ENCODE measurements at regions not wholly inside any gene's neighbourhood (a gene's known extent, or its start where the extent isn't known, plus 50 kb on each side); places are given as distances from the start of the nearest gene placed in this dataset.

DNA sequence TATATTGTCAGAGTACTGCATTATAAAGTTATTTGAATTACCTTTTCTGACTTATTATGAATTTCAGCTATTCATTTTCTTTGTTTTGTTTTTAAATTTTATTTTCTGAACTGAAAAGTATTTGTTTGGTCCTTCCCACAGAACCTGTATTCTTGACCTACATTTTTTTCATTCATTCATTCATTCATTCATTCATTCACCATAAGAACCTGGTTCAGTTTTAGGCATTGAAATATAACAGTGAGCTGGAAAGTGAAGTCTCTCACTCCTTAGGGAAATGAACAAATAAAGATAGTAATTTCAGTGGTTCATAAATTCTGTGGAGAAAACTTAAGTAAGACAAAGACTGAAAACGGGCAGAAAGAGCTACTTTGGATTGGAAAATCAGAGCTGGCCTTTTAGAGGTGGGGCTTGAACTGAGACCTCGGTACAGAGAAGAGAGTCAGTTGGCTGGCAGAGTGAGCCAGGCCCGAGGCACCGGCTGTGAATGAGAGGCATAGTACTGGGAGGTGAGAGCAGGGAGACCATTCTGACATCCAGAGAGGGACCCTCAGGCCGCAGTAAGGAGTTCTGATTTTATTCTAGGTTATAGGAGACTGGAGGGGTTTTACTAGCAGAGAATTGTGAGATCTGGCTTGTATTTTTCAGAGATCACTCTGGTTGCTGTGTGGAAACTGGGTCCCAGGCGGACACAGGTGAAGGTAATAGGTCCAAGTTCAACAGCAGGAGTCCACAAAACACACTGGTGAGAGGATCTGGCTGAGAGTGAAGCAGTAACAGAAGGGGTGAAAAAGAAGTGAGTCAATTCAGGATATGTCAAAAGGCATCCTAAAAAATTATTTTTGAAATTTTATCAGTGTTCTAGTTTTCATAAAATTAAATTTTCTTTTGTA lies 75.8 kb upstream of the FN1 start:
- H3K4me3 ChIP-seq (ENCODE audit: low read length) = no peak overlapping the region
- no peak for DNase-seq (ENCODE audit: low read depth, low spot score)

DNA sequence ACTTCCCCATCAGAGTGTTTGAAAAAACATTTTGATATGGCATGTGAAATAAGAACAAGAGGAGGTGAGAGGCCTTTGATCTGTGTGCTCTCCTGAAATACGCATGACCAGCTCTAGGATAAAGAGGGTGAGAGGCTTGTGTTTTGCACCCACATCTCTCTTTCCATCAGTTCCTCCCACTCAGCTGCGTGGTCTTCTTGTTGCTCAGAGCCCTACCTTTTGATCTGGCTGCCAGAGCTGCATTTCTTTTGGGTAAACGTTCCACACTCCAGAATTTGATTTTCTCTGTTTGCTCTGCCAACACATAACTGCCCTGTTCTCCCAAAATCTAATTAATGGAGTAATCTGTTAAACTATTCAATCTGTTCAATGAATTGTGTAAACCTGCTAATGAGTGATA lies 72.0 kb upstream of the FN1 start:
- no peak overlapping the region for H3K4me3 ChIP-seq (ENCODE audit: low read length)
- DNase-seq (ENCODE audit: low read depth, low spot score) = no peak

DNA sequence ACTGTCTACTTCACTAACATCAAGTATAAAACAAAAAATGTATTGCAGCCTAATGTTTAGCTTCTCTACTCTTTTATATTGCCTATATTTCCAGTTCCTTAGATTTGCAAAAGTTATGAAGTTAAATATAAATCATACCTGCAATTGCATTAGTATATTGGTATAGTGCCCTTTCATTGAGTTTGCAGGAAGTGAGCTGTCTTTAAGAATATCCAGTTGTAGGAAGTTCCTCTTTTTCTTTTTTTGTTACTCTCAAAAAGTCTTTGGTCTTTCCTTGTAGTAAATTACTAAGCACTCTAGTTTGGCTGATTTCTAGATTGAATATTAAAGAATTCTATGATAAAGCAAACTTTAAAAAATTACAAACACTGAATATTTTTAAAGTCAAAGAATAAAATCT lies 71.3 kb upstream of the FN1 start:
- DNase-seq (ENCODE audit: low read depth, low spot score) = no peak
- no peak overlapping the region for H3K4me3 ChIP-seq (ENCODE audit: low read length)

GRCh38 chr2:215506604-215506990 lies 70.7 kb upstream of the FN1 start:
- DNase-seq (ENCODE audit: low read depth, low spot score) = no peak
- no peak overlapping the region for H3K4me3 ChIP-seq (ENCODE audit: low read length)

- no peak overlapping the region for H3K4me3 ChIP-seq (ENCODE audit: low read length)
- DNase-seq (ENCODE audit: low read depth, low spot score) = no peak
Observed at GRCh38 chr2:215505044-215505786, 69.3 kb upstream of the FN1 start.

GRCh38 chr2:215504547-215504946 lies 68.7 kb upstream of the FN1 start:
- DNase-seq (ENCODE audit: low read depth, low spot score) = no peak
- no peak overlapping the region for H3K4me3 ChIP-seq (ENCODE audit: low read length)

- H3K4me3 ChIP-seq (ENCODE audit: low read length) = no peak overlapping the region
- no peak for DNase-seq (ENCODE audit: low read depth, low spot score)
Observed at GRCh38 chr2:215503381-215503780, 67.5 kb upstream of the FN1 start.

- H3K4me3 ChIP-seq (ENCODE audit: low read length) = no peak overlapping the region
- no peak for DNase-seq (ENCODE audit: low read depth, low spot score)
Observed at GRCh38 chr2:215500466-215500865, 64.6 kb upstream of the FN1 start.

DNA sequence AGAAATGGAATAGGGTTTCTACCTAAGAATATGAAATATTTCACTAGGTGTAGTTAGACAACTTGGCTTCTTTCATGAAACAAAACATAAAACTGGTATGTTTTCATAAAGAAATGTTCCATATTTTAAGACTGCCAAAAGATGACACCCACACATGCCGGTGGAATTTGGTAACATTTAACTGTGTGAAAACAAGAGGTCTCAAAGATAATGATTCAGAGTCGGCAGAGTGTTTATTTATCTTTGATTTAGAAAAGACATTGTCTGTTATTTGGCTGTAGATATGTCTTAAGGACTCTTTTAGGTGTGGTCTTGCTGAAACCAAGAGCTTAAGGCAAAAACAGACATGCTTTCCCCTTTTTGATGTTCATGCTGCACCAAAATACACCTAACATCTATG lies 63.5 kb upstream of the FN1 start:
- no peak overlapping the region for H3K4me3 ChIP-seq (ENCODE audit: low read length)
- no peak for DNase-seq (ENCODE audit: low read depth, low spot score)

GRCh38 chr2:215498431-215498830 lies 62.6 kb upstream of the FN1 start:
- no peak overlapping the region for H3K4me3 ChIP-seq (ENCODE audit: low read length)
- DNase-seq (ENCODE audit: low read depth, low spot score) = no peak

- no peak overlapping the region for H3K4me3 ChIP-seq (ENCODE audit: low read length)
- DNase-seq (ENCODE audit: low read depth, low spot score) = no peak
Observed at GRCh38 chr2:215493376-215493775, 57.5 kb upstream of the FN1 start.

- no peak overlapping the region for H3K4me3 ChIP-seq (ENCODE audit: low read length)
- no peak for DNase-seq (ENCODE audit: low read depth, low spot score)
Observed at GRCh38 chr2:215489288-215489848, 53.5 kb upstream of the FN1 start.

DNA sequence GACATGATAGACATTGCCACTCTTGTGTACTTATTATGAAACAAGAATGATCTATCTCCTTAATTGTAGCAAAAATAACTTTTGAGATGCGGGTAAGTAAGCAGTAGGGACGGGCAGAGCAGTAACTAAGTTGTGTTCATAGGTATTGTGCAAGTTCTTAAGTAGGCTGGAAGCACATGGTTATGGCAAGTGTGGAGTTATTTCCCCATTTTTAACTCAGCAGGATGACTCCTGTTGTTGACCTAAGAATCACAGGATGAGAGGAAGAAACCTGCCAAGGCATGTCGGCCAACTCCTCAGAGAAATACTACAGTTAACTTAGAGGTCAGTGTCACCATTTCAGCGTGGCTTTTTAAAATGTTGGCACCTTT lies 51.1 kb upstream of the FN1 start:
- DNase-seq (ENCODE audit: low read depth, low spot score) = no peak
- no peak overlapping the region for H3K4me3 ChIP-seq (ENCODE audit: low read length)

- no peak overlapping the region for H3K4me3 ChIP-seq (ENCODE audit: low read length)
- no peak for DNase-seq (ENCODE audit: low read depth, low spot score)
Observed at GRCh38 chr2:215486291-215487001, 50.6 kb upstream of the FN1 start.

Data from Jurkat, Clone E6-1 (cell line).